GM19468 (cell line): ENCODE measurements at regions not wholly inside any gene's neighbourhood (a gene's known extent, or its start where the extent isn't known, plus 50 kb on each side); places are given as distances from the start of the nearest gene placed in this dataset.

Experiments
- ATAC-seq: cut with Tn5 transposase; IDR thresholded peaks from one replicate; pipeline ENCODE4 v1.9.1; 2021; ENCODE audit warnings: mild to moderate bottlenecking, moderate library complexity, moderate number of reproducible peaks; ENCODE audit not compliant: unreplicated experiment; ENCODE audit errors: extremely low read depth

- no peak for ATAC-seq
These were observed 75.1 kb downstream of the LINGO1 start for GRCh38 chr15:77557564-77557963.

GRCh38 chr15:77557144-77557543 lies 75.6 kb downstream of the LINGO1 start:
- ATAC-seq: no peak

- ATAC-seq: no peak
These were observed 76.1 kb downstream of the LINGO1 start for GRCh38 chr15:77556622-77557021.

GRCh38 chr15:77555232-77555631 lies 77.5 kb downstream of the LINGO1 start:
- ATAC-seq: no peak

- ATAC-seq: no peak
These were observed 78.2 kb downstream of the LINGO1 start for GRCh38 chr15:77554306-77555080.

GRCh38 chr15:77553695-77554094 lies 79.0 kb downstream of the LINGO1 start:
- ATAC-seq: no peak

- no peak for ATAC-seq
These were observed 79.5 kb downstream of the LINGO1 start for GRCh38 chr15:77553257-77553656.

- ATAC-seq: no peak
These were observed 80.6 kb downstream of the LINGO1 start for GRCh38 chr15:77552066-77552465.

GRCh38 chr15:77550301-77551251 lies 82.1 kb downstream of the LINGO1 start:
- ATAC-seq: no peak

- no peak for ATAC-seq
These were observed 83.0 kb downstream of the LINGO1 start for GRCh38 chr15:77549576-77550288.

- no peak for ATAC-seq
These were observed 83.8 kb downstream of the LINGO1 start for GRCh38 chr15:77548589-77549557.

- no peak for ATAC-seq
These were observed 84.7 kb downstream of the LINGO1 start for GRCh38 chr15:77547801-77548588.

- ATAC-seq: no peak
These were observed 85.8 kb downstream of the LINGO1 start for GRCh38 chr15:77546870-77547269.

- no peak for ATAC-seq
These were observed 86.6 kb downstream of the LINGO1 start for GRCh38 chr15:77546050-77546501.

GRCh38 chr15:77545058-77545457 lies 87.7 kb downstream of the LINGO1 start:
- no peak for ATAC-seq

GRCh38 chr15:77544162-77544561 lies 88.5 kb downstream of the LINGO1 start:
- ATAC-seq: no peak

GRCh38 chr15:77543159-77543882 lies 89.4 kb downstream of the LINGO1 start:
- no peak for ATAC-seq

GRCh38 chr15:77542491-77543001 lies 90.2 kb downstream of the LINGO1 start:
- no peak for ATAC-seq
